ENCODE measurements at regions not wholly inside any gene's neighbourhood (a gene's known extent, or its start where the extent isn't known, plus 50 kb on each side); places are given as distances from the start of the nearest gene placed in this dataset.

DNA sequence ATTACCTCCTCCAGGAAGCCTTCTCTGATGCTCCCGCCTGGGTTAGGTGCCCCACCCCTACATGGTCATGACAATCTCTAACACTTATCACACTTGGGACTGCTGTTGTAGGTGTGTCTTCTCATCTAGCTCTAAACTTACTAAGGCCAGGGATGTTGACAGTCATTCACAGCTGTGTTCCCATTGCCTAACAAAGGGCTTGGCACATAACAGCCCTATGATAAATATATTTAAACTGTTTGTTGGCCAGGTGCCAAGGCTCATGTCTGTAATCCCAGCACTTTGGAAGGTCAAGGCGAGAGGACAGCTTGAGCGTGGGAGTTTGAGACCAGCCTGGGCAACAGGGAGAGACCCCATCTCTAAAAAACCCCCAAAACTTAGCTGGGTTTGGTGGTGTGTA is 98.8 kb upstream of the RGS6 start:
- no peak for DNase-seq

DNA sequence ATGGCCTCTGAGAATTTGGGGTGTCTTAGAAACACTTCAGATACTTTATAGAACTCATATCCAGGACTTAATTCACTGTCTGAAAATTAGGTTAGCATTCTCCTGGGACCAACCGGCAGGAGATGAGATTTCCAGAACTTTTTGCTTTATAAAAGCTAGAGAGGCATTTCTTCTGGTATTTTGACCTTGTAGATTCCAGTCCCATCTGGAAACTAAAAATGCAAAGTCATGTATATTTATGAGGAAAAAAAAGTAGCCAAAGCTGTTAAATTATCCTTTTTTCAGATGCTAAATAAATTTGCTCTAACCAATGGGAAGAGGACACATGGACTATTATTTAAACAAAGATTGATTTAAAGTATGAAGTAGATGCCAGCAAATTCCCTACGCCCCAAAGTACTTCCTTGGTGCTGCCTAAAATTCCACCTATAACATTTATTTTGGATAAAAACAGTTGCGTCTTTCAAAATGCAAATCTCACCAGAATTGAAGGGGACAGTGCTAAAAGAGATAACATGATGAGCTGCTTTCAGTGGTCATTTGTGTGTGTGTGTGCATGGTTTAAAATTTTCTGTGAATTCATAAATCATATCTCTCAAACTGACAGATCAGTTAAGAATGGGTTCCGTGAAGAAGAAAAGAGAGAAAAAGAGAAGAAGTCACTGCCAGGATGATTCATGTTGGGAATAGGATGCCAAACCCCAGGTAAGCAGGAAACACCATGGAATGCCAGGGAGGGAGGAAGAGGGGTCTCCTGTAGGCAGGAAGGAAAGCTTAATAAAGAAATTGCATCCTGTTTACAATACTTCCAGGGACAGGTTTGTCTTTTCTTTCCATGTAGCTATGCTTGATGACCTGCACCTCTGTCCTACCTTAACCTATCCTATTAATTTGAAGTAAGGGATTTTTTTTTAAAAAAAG is 97.7 kb upstream of the RGS6 start:
- DNase-seq: no peak

DNA sequence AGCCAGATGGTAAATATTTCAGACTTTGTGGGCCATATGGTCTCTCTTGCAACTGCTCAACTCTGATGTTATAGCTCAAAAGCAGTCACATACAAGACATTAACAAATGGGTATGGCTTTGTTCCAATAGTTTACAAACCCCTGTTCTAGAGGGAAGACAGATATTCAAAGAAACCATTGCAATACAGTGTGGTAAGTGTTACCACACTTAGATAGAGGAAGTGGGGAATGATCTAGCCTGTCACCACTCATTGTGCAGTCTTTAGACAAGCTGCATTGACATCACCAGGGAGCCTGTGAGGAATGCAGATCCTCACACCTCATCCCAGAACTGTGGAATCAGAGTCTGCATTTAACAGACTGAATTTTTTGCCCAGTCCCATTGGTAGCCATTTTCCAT is 80.0 kb upstream of the RGS6 start:
- no peak for DNase-seq

GRCh38 chr14:71855399-71856036 is 76.7 kb upstream of the RGS6 start:
- DNase-seq: peak; percentile 2

- no peak for DNase-seq
Measured at GRCh38 chr14:71856199-71856919, 75.9 kb upstream of the RGS6 start.

DNA sequence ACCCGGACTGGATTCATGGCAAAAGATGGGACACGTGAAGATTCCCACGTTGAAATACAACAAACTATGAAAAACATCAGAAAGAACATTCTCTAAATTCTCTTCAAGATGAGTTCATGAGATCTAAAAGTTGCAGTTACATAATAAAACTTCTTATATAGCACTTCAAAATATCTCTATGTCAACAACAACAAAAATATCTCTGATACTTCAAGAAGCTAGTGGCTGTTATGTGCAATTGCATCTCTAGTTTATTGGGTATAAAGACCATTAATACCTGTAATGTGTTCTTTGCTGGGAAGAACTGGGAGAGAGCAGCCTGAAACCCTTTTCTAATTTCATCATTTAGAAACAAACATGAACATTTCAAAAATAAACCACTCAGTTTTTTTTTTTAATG is 69.2 kb upstream of the RGS6 start:
- DNase-seq: no peak

DNA sequence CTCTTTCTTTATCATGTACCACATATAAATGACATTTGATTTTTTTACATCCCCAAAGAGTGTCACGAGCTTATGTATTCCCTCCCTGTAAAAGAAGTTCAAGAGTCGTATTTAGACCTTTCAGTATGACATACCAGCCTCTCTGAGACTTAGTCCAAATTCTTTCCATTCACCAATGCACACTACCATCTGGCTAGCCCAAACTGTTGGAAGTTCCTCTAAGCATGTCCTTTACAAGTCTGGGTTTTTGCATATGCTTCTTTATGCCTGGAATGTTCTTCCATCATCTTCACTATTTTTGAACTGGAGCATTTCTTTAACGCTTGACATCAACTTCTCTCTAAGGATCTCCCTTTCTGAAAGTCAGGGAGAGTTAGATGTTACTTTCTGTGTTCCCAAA is 68.5 kb upstream of the RGS6 start:
- DNase-seq: no peak

Data from GOT3 (cell line).